ENCODE measurements at regions not wholly inside any gene's neighbourhood (a gene's known extent, or its start where the extent isn't known, plus 50 kb on each side); places are given as distances from the start of the nearest gene placed in this dataset.
A peak's percentile ranks its signal among the peaks of the same experiment; 100 is the strongest.

DNA sequence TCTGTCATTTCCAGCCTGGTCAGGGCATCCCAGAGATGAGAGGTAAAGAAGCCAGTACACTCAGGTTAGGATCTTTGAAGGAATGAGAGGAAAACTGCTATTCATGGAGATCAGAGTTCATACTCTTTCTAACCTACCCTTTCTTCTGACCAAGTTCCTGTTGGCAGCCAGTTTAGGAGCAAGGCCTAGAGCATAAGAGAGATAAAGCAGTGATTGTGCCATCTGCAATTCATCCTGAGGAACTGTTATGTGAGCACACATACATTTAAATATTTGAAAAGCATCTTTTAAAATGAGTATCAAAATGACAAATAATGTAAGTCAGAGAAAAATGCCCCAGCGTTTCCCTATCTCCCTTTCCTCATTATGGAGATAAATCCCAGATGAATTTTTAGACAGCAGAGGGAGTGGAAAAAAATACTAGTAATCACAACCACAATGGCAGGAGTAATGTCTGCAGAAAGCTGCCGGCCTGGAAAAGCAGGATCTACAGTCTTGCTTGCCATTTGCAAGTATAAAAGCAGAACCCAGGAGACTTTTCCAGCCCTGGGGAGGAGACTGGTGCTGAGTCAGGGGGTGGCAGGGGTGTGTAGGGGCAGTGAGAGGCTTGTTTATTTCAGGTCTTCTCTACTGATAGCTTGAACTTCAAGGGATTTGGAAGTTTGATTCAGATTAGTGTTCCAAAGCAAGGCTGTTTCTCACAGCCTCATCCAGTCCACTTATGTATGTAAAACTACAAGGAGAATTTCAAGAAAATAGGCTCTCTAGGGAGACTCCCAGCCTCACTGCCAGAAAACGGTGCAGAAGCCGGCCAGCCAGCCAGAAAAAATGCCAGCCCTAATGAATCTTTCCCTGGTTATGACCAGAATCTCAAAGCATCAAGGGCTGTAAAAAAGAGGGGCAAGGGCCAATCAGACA, 1052.4 kb downstream of the TUSC7 start:
- peak overlapping the region; percentile 11 for H3K27ac ChIP-seq (ENCODE audit: low read depth, low read length)
- no peaks in the 10 kb centered on the region for H3K27me3 ChIP-seq (ENCODE audit: control insufficient read depth, insufficient read depth, low read length)
- H3K9me3 ChIP-seq (ENCODE audit: control insufficient read depth, insufficient read depth, low read length), result no peaks in the 10 kb centered on the region
- DNase-seq (ENCODE audit: low read depth, low spot score), result no peak
- CTCF ChIA-PET, result no interaction called here
- TF ChIP-seq, protein P1, sequence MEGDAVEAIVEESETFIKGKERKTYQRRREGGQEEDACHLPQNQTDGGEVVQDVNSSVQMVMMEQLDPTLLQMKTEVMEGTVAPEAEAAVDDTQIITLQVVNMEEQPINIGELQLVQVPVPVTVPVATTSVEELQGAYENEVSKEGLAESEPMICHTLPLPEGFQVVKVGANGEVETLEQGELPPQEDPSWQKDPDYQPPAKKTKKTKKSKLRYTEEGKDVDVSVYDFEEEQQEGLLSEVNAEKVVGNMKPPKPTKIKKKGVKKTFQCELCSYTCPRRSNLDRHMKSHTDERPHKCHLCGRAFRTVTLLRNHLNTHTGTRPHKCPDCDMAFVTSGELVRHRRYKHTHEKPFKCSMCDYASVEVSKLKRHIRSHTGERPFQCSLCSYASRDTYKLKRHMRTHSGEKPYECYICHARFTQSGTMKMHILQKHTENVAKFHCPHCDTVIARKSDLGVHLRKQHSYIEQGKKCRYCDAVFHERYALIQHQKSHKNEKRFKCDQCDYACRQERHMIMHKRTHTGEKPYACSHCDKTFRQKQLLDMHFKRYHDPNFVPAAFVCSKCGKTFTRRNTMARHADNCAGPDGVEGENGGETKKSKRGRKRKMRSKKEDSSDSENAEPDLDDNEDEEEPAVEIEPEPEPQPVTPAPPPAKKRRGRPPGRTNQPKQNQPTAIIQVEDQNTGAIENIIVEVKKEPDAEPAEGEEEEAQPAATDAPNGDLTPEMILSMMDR (IDR thresholded peaks at IDR 0.05; ENCODE audit: low read depth, low read length), result no peak
- POLR2A ChIA-PET, result no interaction called here
- H3K4me3 ChIP-seq (ENCODE audit: low read depth, low read length), result no peak overlapping the region

DNA sequence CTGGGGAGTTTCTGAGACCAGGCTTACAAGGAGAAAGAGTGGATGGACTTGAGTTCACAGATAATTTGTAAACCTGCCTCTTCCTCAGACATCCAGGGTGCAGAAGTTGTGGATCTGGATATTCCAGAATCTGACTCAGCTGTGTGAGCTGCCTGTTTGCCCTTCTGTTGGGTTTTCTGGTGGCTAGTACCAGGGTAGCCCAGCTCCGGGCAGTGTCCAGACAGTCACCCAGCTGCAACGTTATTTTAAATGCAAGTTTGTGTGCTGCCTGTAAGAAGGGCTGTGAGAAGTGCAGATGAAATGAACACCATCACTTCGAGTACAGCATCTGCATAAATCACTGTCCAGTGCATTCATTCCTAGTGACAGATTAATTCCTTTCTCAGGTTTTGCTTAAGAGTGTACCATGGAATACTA, 1053.0 kb downstream of the TUSC7 start:
- Histone ChIP-seq H3K9me3 (ENCODE audit: control insufficient read depth, insufficient read depth, low read length) (no peaks in the 10 kb centered on the region), H3K27ac (ENCODE audit: low read depth, low read length) (no peak overlapping the region), H3K4me3 (ENCODE audit: low read depth, low read length) (no peak overlapping the region), H3K27me3 (ENCODE audit: control insufficient read depth, insufficient read depth, low read length) (no peaks in the 10 kb centered on the region)
- CTCF ChIA-PET, result no interaction called here
- TF ChIP-seq, protein P1 (IDR thresholded peaks at IDR 0.05; ENCODE audit: low read depth, low read length), result no peak
- POLR2A ChIA-PET, result no interaction called here
- DNase-seq (ENCODE audit: low read depth, low spot score), result no peak

DNA sequence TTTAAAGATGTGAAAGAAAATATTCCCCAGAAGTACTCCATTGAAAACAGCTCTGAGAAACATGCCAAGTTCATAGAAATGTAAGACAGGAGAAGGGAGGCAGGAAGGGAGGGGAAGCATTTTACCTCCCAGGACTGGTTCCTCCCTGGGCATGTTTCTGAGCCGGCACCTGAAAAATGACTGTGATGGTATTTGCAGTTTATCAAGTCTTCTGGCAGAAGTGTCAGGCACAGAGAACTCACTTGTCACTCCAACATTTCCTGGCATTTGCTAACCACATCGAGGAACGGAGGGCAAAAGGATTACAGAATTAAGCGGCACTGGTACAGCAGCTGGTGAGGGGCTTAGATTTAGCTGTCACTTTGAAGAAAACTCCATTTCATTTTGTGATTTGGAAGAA, 1054.0 kb downstream of the TUSC7 start:
- TF ChIP-seq, protein P1 (IDR thresholded peaks at IDR 0.05; ENCODE audit: low read depth, low read length), result no peak
- H3K27me3 ChIP-seq (ENCODE audit: control insufficient read depth, insufficient read depth, low read length), result no peaks in the 10 kb centered on the region
- no peak overlapping the region for H3K27ac ChIP-seq (ENCODE audit: low read depth, low read length)
- ChIA-PET POLR2A (no interaction called here), CTCF (no interaction called here)
- no peak overlapping the region for H3K4me3 ChIP-seq (ENCODE audit: low read depth, low read length)
- H3K9me3 ChIP-seq (ENCODE audit: control insufficient read depth, insufficient read depth, low read length), result no peaks in the 10 kb centered on the region
- DNase-seq (ENCODE audit: low read depth, low spot score), result no peak

DNA sequence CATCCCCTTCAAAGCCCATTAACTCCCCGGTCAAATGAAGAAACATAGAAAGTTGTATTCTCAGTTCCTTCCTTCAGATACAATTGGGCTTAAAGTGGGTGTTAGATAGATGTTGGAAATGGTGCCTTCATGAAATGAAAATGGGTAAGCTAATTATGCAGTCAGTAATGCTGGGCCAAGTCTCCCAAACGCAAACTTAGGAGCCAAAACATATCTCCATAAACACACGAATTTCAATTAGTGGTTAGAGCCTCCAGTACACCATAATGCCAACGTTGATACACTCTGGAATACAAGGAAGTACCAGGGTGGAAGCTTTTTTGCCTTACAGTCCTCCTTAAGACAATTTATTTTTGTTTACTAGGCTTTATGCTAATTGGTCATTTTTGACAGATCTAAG, 1059.0 kb downstream of the TUSC7 start:
- Histone ChIP-seq H3K27me3 (ENCODE audit: control insufficient read depth, insufficient read depth, low read length) (no peaks in the 10 kb centered on the region), H3K27ac (ENCODE audit: low read depth, low read length) (no peak overlapping the region), H3K4me3 (ENCODE audit: low read depth, low read length) (no peak overlapping the region), H3K9me3 (ENCODE audit: control insufficient read depth, insufficient read depth, low read length) (no peaks in the 10 kb centered on the region)
- ChIA-PET POLR2A (no interaction called here), CTCF (no interaction called here)
- DNase-seq (ENCODE audit: low read depth, low spot score), result no peak
- TF ChIP-seq, protein P1 (IDR thresholded peaks at IDR 0.05; ENCODE audit: low read depth, low read length), result no peak

DNA sequence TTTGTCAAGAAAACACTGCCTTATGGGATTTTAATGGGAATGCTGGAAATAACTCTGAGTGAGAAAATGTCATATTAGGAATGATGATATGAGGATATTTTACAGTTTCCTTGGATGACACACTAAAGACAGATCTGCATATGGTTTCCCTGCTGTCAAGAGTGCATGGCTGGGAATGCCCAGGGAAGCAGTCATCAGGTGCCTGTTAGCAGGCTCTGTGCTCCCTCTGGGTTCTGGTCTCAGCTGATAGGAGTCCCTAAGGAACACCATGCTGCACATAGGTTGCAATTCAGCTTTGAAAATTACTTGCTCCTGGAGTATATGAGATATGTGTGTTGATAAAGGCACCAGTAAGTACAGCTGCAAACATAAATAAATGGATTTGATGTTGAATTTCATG, 1064.6 kb downstream of the TUSC7 start:
- ChIA-PET CTCF (no interaction called here), POLR2A (no interaction called here)
- Histone ChIP-seq H3K27me3 (ENCODE audit: control insufficient read depth, insufficient read depth, low read length) (no peaks in the 10 kb centered on the region), H3K9me3 (ENCODE audit: control insufficient read depth, insufficient read depth, low read length) (no peaks in the 10 kb centered on the region), H3K4me3 (ENCODE audit: low read depth, low read length) (no peak overlapping the region), H3K27ac (ENCODE audit: low read depth, low read length) (no peak overlapping the region)
- TF ChIP-seq, protein P1 (IDR thresholded peaks at IDR 0.05; ENCODE audit: low read depth, low read length), result no peak
- DNase-seq (ENCODE audit: low read depth, low spot score), result no peak
